A673 (cell line): ENCODE measurements at regions not wholly inside any gene's neighbourhood (a gene's known extent, or its start where the extent isn't known, plus 50 kb on each side); places are given as distances from the start of the nearest gene placed in this dataset.
A peak's percentile ranks its signal among the peaks of the same experiment; 100 is the strongest.

Experiments
- BruUV-seq: library from RNA; stranded (reverse); fragments of 400-500 nt; replicated peaks from 2 replicates; lab custom pipeline; 2021; lab: Mats Ljungman, UMichigan
- CTCF ChIA-PET: fragments of 300-600 bp; sonication (Branson Sonifier 250); formaldehyde crosslinking; loops from one replicate; lab custom pipeline; 2022; ENCODE audit warnings: antibody characterized with exemption; lab: Charles Lee
- POLR2A ChIA-PET: fragments of 300-600 bp; sonication (Branson Sonifier 250); formaldehyde crosslinking; loops from one replicate; lab custom pipeline; 2022; ENCODE audit warnings: antibody characterized with exemption; ENCODE audit not compliant: low non-redundant PET; lab: Charles Lee
- DNase-seq: peaks from one replicate; pipeline ENCODE4 v3.0.0-alpha.2; 2015; ENCODE audit warnings: low spot score
- H3K27ac ChIP-seq: fragments of 200-600 bp; sonication (generic); 2 replicates; pipeline ENCODE4 v1.5.1; 2016; ENCODE audit warnings: mixed run types, low read depth, mild to moderate bottlenecking, mixed read lengths, antibody characterized with exemption, low read length; ENCODE audit not compliant: poor library complexity, severe bottlenecking
- H3K27me3 ChIP-seq: fragments of 200-600 bp; sonication (generic); replicated peaks from 2 replicates; pipeline ENCODE4 v1.6.1; 2017; ENCODE audit warnings: mixed run types, low read depth, mild to moderate bottlenecking, mixed read lengths, antibody characterized with exemption, low read length; ENCODE audit not compliant: insufficient read depth, poor library complexity
- H3K36me3 ChIP-seq: fragments of 200-600 bp; sonication (generic); 2 replicates; pipeline ENCODE4 v1.6.1; 2016; ENCODE audit warnings: mixed run types, mild to moderate bottlenecking, mixed read lengths, antibody characterized with exemption, low read length; ENCODE audit not compliant: insufficient read depth, poor library complexity, severe bottlenecking
- H3K4me1 ChIP-seq: fragments of 200-600 bp; sonication (generic); 2 replicates; pipeline ENCODE4 v1.6.1; 2017; ENCODE audit warnings: mixed run types, mild to moderate bottlenecking, mixed read lengths, antibody characterized with exemption, low read length; ENCODE audit not compliant: insufficient read depth, poor library complexity, severe bottlenecking
- H3K4me3 ChIP-seq: fragments of 200-600 bp; sonication (generic); 2 replicates; pipeline ENCODE4 v1.5.1; 2016; ENCODE audit warnings: low read depth, mixed run types, mild to moderate bottlenecking, mixed read lengths, low read length; ENCODE audit not compliant: poor library complexity, severe bottlenecking
- H3K9me3 ChIP-seq: fragments of 200-600 bp; sonication (generic); 2 replicates; pipeline ENCODE4 v1.6.1; 2016; ENCODE audit warnings: mixed run types, low read depth, mild to moderate bottlenecking, mixed read lengths, antibody characterized with exemption, low read length; ENCODE audit not compliant: poor library complexity, severe bottlenecking
- EZH2 ChIP-seq: fragments of 200-600 bp; sonication (generic); IDR thresholded peaks from 2 replicates; pipeline ENCODE4 v1.6.1; 2017; ENCODE audit warnings: borderline replicate concordance, low read depth, mild to moderate bottlenecking, mixed read lengths, antibody characterized with exemption, low read length; ENCODE audit not compliant: poor library complexity, severe bottlenecking
- intact Hi-C: fragments of 100-400 bp; cut with micrococcal nuclease; formaldehyde crosslinking; loops from one replicate; pipeline ENCODE4 v1.10.0; 2022; ENCODE audit not compliant: unreplicated experiment
- TF ChIP-seq, protein P1 (sequence below): fragments of 300-800, 200-600 bp; sonication (generic); conservative IDR thresholded peaks from 2 replicates; pipeline ENCODE4 v1.5.1; 2017; ENCODE audit warnings: low read depth, mild to moderate bottlenecking, antibody characterized with exemption, low read length, moderate library complexity, mixed read lengths

- no TSS peak for BruUV-seq
- no peaks in the 10 kb centered on the region for H3K9me3 ChIP-seq
- H3K4me3 ChIP-seq, result no peak overlapping the region
- CTCF ChIA-PET, result no interaction called here
- H3K4me1 ChIP-seq, result no peaks in the 10 kb centered on the region
- POLR2A ChIA-PET, result no interaction called here
- no peak overlapping the region for H3K27ac ChIP-seq
- no peaks in the 10 kb centered on the region for H3K27me3 ChIP-seq
- intact Hi-C loops, result no loop called here
- H3K36me3 ChIP-seq, result no peaks in the 10 kb centered on the region
- DNase-seq, result no peak
- TF ChIP-seq EZH2, result no peak
- TF ChIP-seq, protein P1, sequence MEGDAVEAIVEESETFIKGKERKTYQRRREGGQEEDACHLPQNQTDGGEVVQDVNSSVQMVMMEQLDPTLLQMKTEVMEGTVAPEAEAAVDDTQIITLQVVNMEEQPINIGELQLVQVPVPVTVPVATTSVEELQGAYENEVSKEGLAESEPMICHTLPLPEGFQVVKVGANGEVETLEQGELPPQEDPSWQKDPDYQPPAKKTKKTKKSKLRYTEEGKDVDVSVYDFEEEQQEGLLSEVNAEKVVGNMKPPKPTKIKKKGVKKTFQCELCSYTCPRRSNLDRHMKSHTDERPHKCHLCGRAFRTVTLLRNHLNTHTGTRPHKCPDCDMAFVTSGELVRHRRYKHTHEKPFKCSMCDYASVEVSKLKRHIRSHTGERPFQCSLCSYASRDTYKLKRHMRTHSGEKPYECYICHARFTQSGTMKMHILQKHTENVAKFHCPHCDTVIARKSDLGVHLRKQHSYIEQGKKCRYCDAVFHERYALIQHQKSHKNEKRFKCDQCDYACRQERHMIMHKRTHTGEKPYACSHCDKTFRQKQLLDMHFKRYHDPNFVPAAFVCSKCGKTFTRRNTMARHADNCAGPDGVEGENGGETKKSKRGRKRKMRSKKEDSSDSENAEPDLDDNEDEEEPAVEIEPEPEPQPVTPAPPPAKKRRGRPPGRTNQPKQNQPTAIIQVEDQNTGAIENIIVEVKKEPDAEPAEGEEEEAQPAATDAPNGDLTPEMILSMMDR, result no peak
Measured at GRCh38 chr16:7257016-7257415, 75.6 kb upstream of the RBFOX1 start.

DNA sequence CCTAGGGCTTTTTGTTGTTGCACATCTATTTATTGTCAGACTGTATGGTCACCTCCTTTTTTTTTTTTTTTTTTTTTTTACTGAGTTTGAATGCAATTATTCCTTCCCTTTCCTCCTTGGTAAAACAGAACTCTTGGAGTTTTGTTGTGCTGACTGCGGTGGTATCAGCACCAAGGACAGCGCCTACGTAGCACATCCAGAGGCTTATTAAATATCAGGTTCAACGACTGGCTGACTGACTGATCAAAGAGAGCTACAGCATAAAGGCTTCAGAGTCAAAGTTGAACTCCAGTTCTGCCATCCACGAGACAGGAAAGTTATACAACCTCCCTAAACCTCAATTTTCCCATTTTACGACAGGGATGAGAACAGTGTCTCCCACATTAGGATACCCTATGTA lies 86.1 kb upstream of the RBFOX1 start:
- BruUV-seq, result no TSS peak
- no peaks in the 10 kb centered on the region for H3K9me3 ChIP-seq
- no peak overlapping the region for H3K4me3 ChIP-seq
- H3K27ac ChIP-seq, result no peak overlapping the region
- POLR2A ChIA-PET, result no interaction called here
- intact Hi-C loops, result no loop called here
- no peaks in the 10 kb centered on the region for H3K27me3 ChIP-seq
- CTCF ChIA-PET, result no interaction called here
- DNase-seq, result peak; percentile 12
- TF ChIP-seq, protein P1, result no peak
- no peak for TF ChIP-seq EZH2
- H3K36me3 ChIP-seq, result no peaks in the 10 kb centered on the region
- no peaks in the 10 kb centered on the region for H3K4me1 ChIP-seq

- POLR2A ChIA-PET, result no interaction called here
Measured at GRCh38 chr16:7239547-7239946, 93.1 kb upstream of the RBFOX1 start.

More at GRCh38 chr16:7239547-7239946, 93.1 kb upstream of the RBFOX1 start:
- CTCF ChIA-PET, result no interaction called here
- no peak for DNase-seq
- Histone ChIP-seq H3K27ac (no peak overlapping the region), H3K36me3 (no peaks in the 10 kb centered on the region), H3K4me3 (no peak overlapping the region), H3K9me3 (no peaks in the 10 kb centered on the region), H3K27me3 (no peaks in the 10 kb centered on the region), H3K4me1 (no peaks in the 10 kb centered on the region)
- TF ChIP-seq EZH2, result no peak
- TF ChIP-seq, protein P1, result no peak
- no TSS peak for BruUV-seq
- intact Hi-C loops, result no loop called here
